ENCODE measurements at regions not wholly inside any gene's neighbourhood (a gene's known extent, or its start where the extent isn't known, plus 50 kb on each side); places are given as distances from the start of the nearest gene placed in this dataset.

DNA sequence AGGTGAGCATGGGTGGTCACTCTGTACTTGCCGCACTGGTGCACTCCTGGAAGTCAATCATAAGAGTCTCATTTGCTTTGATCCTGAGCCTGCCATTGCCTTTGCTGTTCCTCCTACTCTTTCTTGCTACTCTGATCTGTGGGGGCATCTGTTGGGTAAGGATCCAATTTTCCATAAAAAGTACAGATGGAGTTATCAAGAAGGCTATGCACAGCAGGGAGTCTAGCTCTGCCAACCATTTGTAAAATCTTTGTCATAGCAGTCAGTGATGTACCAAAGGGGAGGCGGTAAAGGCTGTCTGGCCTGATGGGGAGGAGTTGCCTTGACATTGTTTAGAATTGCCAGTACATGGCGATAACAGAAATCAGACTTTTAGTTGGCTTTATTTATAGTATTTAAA lies 109.0 kb upstream of the PLPPR1 start:
- Mint-ChIP-seq H3K36me3 (no peaks in the 10 kb centered on the region), H3K4me3 (no peak overlapping the region), H3K9me3 (peaks cover 6% of the 10 kb centered on the region), H3K27ac (no peak overlapping the region), H3K27me3 (ENCODE audit: low read depth) (no peaks in the 10 kb centered on the region; the same call in 1 of the 2 replicates), H3K4me1 (no peaks in the 10 kb centered on the region)
- TF ChIP-seq MLX (CRISPR knock-in tag; IDR thresholded peaks at IDR 0.05), result no peak
- no peak for TF ChIP-seq FOXK1 (CRISPR knock-in tag; IDR thresholded peaks at IDR 0.05)
- TF ChIP-seq ARID4B (CRISPR knock-in tag; IDR thresholded peaks at IDR 0.05; ENCODE audit: borderline replicate concordance), result no peak
- TF ChIP-seq ZNF416 (CRISPR knock-in tag; IDR thresholded peaks at IDR 0.05), result no peak
- no peak for TF ChIP-seq MAX (CRISPR knock-in tag; IDR thresholded peaks at IDR 0.05)
- POLR2A ChIA-PET, result no interaction called here
- CTCF ChIA-PET, result no interaction called here
- DNase-seq (ENCODE audit: low spot score) (no peak), ATAC-seq (no peak)

DNA sequence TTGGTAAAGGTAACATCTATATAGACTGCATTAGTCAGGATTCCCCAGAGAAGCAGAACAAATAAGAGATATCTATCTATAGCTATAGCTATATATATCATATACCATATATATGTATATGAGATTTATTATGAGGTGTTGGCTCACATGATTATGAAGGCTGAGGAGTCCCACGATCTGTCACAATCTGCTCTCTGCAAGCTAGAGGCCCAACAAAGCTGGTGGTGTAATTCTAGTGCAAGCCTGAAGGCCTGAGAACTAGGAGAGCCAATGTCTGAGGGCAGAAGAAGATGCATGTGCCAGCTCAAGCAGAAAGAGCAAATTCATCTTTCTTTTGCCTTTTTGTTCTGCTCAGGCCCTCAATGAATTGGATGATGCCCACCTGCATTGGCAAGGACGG lies 102.2 kb upstream of the PLPPR1 start:
- CTCF ChIA-PET, result no interaction called here
- TF ChIP-seq, protein P1, sequence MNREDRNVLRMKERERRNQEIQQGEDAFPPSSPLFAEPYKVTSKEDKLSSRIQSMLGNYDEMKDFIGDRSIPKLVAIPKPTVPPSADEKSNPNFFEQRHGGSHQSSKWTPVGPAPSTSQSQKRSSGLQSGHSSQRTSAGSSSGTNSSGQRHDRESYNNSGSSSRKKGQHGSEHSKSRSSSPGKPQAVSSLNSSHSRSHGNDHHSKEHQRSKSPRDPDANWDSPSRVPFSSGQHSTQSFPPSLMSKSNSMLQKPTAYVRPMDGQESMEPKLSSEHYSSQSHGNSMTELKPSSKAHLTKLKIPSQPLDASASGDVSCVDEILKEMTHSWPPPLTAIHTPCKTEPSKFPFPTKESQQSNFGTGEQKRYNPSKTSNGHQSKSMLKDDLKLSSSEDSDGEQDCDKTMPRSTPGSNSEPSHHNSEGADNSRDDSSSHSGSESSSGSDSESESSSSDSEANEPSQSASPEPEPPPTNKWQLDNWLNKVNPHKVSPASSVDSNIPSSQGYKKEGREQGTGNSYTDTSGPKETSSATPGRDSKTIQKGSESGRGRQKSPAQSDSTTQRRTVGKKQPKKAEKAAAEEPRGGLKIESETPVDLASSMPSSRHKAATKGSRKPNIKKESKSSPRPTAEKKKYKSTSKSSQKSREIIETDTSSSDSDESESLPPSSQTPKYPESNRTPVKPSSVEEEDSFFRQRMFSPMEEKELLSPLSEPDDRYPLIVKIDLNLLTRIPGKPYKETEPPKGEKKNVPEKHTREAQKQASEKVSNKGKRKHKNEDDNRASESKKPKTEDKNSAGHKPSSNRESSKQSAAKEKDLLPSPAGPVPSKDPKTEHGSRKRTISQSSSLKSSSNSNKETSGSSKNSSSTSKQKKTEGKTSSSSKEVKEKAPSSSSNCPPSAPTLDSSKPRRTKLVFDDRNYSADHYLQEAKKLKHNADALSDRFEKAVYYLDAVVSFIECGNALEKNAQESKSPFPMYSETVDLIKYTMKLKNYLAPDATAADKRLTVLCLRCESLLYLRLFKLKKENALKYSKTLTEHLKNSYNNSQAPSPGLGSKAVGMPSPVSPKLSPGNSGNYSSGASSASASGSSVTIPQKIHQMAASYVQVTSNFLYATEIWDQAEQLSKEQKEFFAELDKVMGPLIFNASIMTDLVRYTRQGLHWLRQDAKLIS (CRISPR knock-in tag; IDR thresholded peaks at IDR 0.05; ENCODE audit: borderline replicate concordance), result no peak
- TF ChIP-seq SMAD3 (CRISPR knock-in tag; IDR thresholded peaks at IDR 0.05; ENCODE audit: borderline replicate concordance) (no peak), JAZF1 (CRISPR knock-in tag; IDR thresholded peaks at IDR 0.05) (no peak), ZNF263 (CRISPR knock-in tag; IDR thresholded peaks at IDR 0.05; ENCODE audit: low read depth) (no peak), ZBTB21 (CRISPR knock-in tag; IDR thresholded peaks at IDR 0.05; ENCODE audit: borderline replicate concordance) (no peak)

GRCh38 chr9:100927763-100928162 lies 100.8 kb upstream of the PLPPR1 start:
- H3K27me3 Mint-ChIP-seq (ENCODE audit: low read depth), result no peaks in the 10 kb centered on the region
- POLR2A ChIA-PET, result interaction anchor here (0.7 kb wide), 1 partner anchor 119 kb away, joined by 4 read pairs; no protein-coding TSS in a partner anchor

More for the DNA sequence above, 102.2 kb upstream of the PLPPR1 start:
- Mint-ChIP-seq H3K9me3 (peaks cover 15% of the 10 kb centered on the region), H3K4me1 (no peaks in the 10 kb centered on the region), H3K36me3 (no peaks in the 10 kb centered on the region), H3K4me3 (no peak overlapping the region), H3K27ac (no peak overlapping the region), H3K27me3 (ENCODE audit: low read depth) (no peaks in the 10 kb centered on the region)
- no peak for DNase-seq (ENCODE audit: low spot score)
- POLR2A ChIA-PET, result no interaction called here
- no peak for ATAC-seq

More at GRCh38 chr9:100927763-100928162, 100.8 kb upstream of the PLPPR1 start:
- ATAC-seq (no peak), DNase-seq (ENCODE audit: low spot score) (no peak)
- H3K4me3 Mint-ChIP-seq, result no peak overlapping the region
- no peak overlapping the region for H3K27ac Mint-ChIP-seq
- TF ChIP-seq RELA (CRISPR knock-in tag; IDR thresholded peaks at IDR 0.05; ENCODE audit: borderline replicate concordance) (no peak), SP1 (CRISPR knock-in tag; conservative IDR thresholded peaks at IDR 0.05) (no peak), CBFB (CRISPR knock-in tag; IDR thresholded peaks at IDR 0.05; ENCODE audit: low read depth) (no peak), ATF1 (CRISPR knock-in tag; IDR thresholded peaks at IDR 0.05) (no peak), TEAD4 (CRISPR knock-in tag; IDR thresholded peaks at IDR 0.05) (no peak), NFYB (CRISPR knock-in tag; conservative IDR thresholded peaks at IDR 0.05; ENCODE audit: low read depth) (no peak), NR2C2 (CRISPR knock-in tag; IDR thresholded peaks at IDR 0.05) (no peak), GRHL2 (CRISPR knock-in tag; IDR thresholded peaks at IDR 0.05; ENCODE audit: insufficient replicate concordance, severe bottlenecking) (no peak), IRF2 (CRISPR knock-in tag; IDR thresholded peaks at IDR 0.05; ENCODE audit: borderline replicate concordance, low read depth) (no peak), NFE2L1 (CRISPR knock-in tag; IDR thresholded peaks at IDR 0.05) (no peak), FOXJ3 (CRISPR knock-in tag; IDR thresholded peaks at IDR 0.05; ENCODE audit: borderline replicate concordance) (no peak), ELF4 (CRISPR knock-in tag; IDR thresholded peaks at IDR 0.05; ENCODE audit: low read depth) (no peak)
- CTCF ChIA-PET, result no interaction called here
- no peaks in the 10 kb centered on the region for H3K36me3 Mint-ChIP-seq
- no peaks in the 10 kb centered on the region for H3K4me1 Mint-ChIP-seq
- H3K9me3 Mint-ChIP-seq, result peaks cover 15% of the 10 kb centered on the region

All from WTC11 (cell line).